Neural cell (in vitro differentiated cells): ENCODE measurements at regions not wholly inside any gene's neighbourhood (a gene's known extent, or its start where the extent isn't known, plus 50 kb on each side); places are given as distances from the start of the nearest gene placed in this dataset.
"Not testable (repeated sequence)": the region's sequence is repeated elsewhere in the genome, so short reads cannot be mapped to it uniquely, and the experiment has no call there.

ENCODE experiments used
- CTCF ChIP-seq: fragments of 450-650 bp; IDR thresholded peaks from 2 replicates; pipeline ENCODE4 v1.5.1; 2014; ENCODE audit warnings: antibody characterized with exemption, mild to moderate bottlenecking, moderate library complexity; ENCODE audit not compliant: poor library complexity, severe bottlenecking
- MXI1 ChIP-seq: fragments of 450-650 bp; conservative IDR thresholded peaks from 2 replicates; pipeline ENCODE4 v1.6.1; 2014; ENCODE audit warnings: antibody characterized with exemption, mild to moderate bottlenecking; ENCODE audit not compliant: poor library complexity, severe bottlenecking

- TF ChIP-seq MXI1, CTCF: not testable (repeated sequence)
Observed at GRCh38 chr4:144426023-144426422, 219.9 kb upstream of the HHIP start.
